T-helper 2 cell treated with Interferon-gamma antibody and Interleukin-4, amounts not matched to agents 5 μg/mL and 100 μg/mL, for 36 hours (primary cell): ENCODE measurements at regions not wholly inside any gene's neighbourhood (a gene's known extent, or its start where the extent isn't known, plus 50 kb on each side); places are given as distances from the start of the nearest gene placed in this dataset.

Source experiments
- DNase-seq: peaks from one replicate; pipeline ENCODE4 v3.0.0; 2021; ENCODE audit warnings: low spot score
- H3K27ac Mint-ChIP-seq: one replicate; pipeline ENCODE4 v1.8.0; 2021; ENCODE audit warnings: mild to moderate bottlenecking, mixed read lengths
- H3K27me3 Mint-ChIP-seq: one replicate; pipeline ENCODE4 v1.8.0; 2021; ENCODE audit warnings: low read depth, mixed read lengths
- H3K36me3 Mint-ChIP-seq: one replicate; pipeline ENCODE4 v1.8.0; 2021; ENCODE audit warnings: low read depth, mixed read lengths
- H3K4me1 Mint-ChIP-seq: one replicate; pipeline ENCODE4 v1.8.0; 2021; ENCODE audit warnings: low read depth, mixed read lengths
- H3K4me3 Mint-ChIP-seq: one replicate; pipeline ENCODE4 v1.8.0; 2022; ENCODE audit warnings: mild to moderate bottlenecking, moderate library complexity, mixed read lengths
- H3K9me3 Mint-ChIP-seq: one replicate; pipeline ENCODE4 v1.8.0; 2021; ENCODE audit warnings: mixed read lengths

DNA sequence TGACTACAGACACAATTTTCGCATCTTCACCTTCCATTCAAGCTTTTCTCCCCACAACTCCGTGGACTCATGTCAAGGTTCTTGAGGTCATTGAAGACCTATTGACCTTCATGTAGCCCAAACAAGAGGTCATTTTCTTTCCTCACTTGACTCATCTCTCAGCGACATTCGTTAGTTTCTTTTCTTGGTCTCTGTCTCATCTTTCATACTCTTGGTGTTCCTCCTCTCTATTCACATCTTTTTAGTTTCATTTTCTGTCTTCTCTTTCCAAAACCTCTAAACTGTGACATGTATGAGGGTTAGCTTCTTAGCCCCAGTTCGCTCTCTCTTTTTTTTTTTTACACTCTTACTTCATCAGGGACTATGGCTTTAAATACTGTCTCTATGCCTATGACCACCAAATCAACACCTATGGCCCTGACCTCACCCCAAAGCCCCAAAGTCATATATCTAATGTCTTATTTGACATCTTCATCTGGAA is 128.6 kb upstream of the BACH2 start:
- peak overlapping the region; percentile 90 for H3K27ac Mint-ChIP-seq
- H3K4me3 Mint-ChIP-seq = peak overlapping the region; percentile 73
- H3K9me3 Mint-ChIP-seq = peaks cover 31% of the 10 kb centered on the region
- H3K4me1 Mint-ChIP-seq = peaks cover 23% of the 10 kb centered on the region
- peak; percentile 49 for DNase-seq
- H3K36me3 Mint-ChIP-seq = peaks cover 14% of the 10 kb centered on the region
- H3K27me3 Mint-ChIP-seq = no peaks in the 10 kb centered on the region

DNA sequence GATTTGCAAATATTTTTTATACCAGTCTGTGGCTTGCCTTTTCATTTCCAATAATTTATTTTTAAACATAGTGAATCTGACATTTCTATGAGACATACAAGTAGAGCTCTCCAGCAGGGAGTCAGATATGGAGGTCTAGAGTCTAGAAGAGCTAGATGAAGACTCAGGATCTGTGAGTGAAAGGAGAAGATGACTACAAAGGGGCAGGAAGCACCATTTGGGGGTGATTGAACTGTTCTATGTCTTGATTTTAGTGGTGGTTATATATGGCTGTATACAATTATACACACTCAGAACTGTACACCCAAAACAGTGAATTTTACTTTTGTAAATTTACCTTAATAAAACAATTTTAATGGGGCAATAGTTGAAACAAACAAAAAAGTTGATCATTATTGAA is 127.9 kb upstream of the BACH2 start:
- peak overlapping the region; percentile 35 for H3K4me3 Mint-ChIP-seq
- peaks cover 14% of the 10 kb centered on the region for H3K36me3 Mint-ChIP-seq
- peak overlapping the region; percentile 77 for H3K27ac Mint-ChIP-seq
- H3K9me3 Mint-ChIP-seq = peaks cover 25% of the 10 kb centered on the region
- no peaks in the 10 kb centered on the region for H3K27me3 Mint-ChIP-seq
- H3K4me1 Mint-ChIP-seq = peaks cover 23% of the 10 kb centered on the region
- DNase-seq = no peak

DNA sequence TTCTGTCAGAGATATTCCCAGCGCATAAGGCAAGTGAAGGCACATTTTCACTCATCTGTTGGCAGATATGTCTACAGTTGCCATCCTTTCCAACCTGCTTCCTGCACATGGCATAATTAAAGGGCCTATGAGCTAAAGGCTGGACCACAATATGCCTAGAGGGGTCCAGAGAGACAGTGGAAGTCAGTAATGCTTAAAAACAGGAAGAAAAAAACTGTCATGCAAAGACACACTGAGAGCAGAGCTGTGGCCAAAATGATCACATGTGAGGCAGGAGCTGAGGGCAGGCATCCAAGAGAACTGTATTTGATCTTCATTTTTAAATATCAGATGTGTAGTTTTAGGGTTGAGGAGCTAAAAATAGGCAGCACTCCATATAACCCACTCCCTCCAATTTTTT is 125.0 kb upstream of the BACH2 start:
- Mint-ChIP-seq H3K4me3 (no peak overlapping the region), H3K9me3 (peaks cover 5% of the 10 kb centered on the region), H3K4me1 (peaks cover 38% of the 10 kb centered on the region)

DNA sequence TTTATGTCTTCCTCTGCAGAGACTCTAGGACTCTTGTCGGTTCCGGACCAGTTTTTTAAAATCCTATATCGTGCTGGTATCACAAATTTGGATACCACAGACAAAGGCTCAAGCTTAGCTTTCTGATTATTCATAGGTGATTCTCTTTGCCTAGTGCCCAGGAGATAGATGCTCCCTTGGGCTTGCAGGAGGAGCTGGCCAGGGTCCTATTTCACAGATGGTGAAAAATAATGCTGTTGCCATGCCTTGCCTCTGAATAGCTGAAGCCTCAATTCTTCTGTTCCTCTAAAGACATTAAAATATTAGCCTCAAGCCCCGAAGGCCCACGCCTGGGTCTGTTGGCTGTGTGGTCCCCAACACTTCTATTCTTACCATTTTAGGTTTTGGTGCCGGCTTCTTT is 123.9 kb upstream of the BACH2 start:
- H3K27me3 Mint-ChIP-seq = no peaks in the 10 kb centered on the region
- H3K27ac Mint-ChIP-seq = no peak overlapping the region
- H3K9me3 Mint-ChIP-seq = peaks cover 5% of the 10 kb centered on the region
- peaks cover 7% of the 10 kb centered on the region for H3K36me3 Mint-ChIP-seq
- peaks cover 38% of the 10 kb centered on the region for H3K4me1 Mint-ChIP-seq
- DNase-seq = no peak
- no peak overlapping the region for H3K4me3 Mint-ChIP-seq

More for the DNA sequence above, 125.0 kb upstream of the BACH2 start:
- Mint-ChIP-seq H3K27me3 (no peaks in the 10 kb centered on the region), H3K27ac (peak overlapping the region; percentile 19), H3K36me3 (peaks cover 7% of the 10 kb centered on the region)
- no peak for DNase-seq

DNA sequence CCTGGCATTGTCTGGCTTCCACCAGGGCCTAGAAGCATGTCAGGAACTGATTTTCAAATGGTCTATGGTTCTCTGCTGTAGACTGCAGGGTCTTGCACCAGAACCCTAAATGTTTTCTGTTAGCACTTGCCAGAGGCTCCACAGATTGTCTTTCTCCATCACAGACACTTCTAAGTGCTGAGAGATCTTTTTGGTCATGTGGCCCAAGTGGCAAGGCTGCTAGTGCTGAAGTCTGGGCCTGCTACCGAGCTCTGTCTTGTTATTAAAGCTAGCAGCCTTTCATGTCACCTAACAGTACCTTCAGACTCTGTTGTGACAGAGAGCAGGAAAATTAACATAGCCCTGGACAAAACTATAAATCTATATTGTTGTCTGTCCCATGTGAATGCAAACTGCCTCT is 120.7 kb upstream of the BACH2 start:
- H3K27me3 Mint-ChIP-seq = peaks cover 2% of the 10 kb centered on the region
- peaks cover 4% of the 10 kb centered on the region for H3K36me3 Mint-ChIP-seq
- H3K4me3 Mint-ChIP-seq = no peak overlapping the region
- H3K4me1 Mint-ChIP-seq = peaks cover 52% of the 10 kb centered on the region
- H3K9me3 Mint-ChIP-seq = no peaks in the 10 kb centered on the region
- DNase-seq = no peak
- no peak overlapping the region for H3K27ac Mint-ChIP-seq

DNA sequence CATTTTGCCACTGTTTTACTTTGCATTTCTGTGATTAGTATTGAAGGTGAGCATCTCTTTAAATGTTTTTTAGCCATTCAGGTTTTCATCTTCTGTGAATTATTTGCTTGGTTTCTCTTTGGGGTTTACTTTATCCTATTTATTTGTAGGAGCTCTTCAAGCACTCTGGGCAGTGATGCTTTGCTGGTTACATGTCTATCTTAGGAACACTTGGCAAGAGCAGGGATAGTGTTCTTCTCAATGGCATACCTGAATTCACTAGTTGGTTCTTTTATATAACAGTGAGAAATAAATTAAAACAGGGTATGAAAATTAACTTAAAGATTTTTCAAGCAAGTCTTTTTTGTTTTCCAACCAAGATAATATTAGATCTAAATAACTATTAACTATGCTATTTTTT is 119.7 kb upstream of the BACH2 start:
- Mint-ChIP-seq H3K27ac (no peak overlapping the region), H3K4me1 (peaks cover 57% of the 10 kb centered on the region), H3K27me3 (peaks cover 2% of the 10 kb centered on the region), H3K4me3 (no peak overlapping the region), H3K36me3 (peaks cover 4% of the 10 kb centered on the region), H3K9me3 (no peaks in the 10 kb centered on the region)
- no peak for DNase-seq

DNA sequence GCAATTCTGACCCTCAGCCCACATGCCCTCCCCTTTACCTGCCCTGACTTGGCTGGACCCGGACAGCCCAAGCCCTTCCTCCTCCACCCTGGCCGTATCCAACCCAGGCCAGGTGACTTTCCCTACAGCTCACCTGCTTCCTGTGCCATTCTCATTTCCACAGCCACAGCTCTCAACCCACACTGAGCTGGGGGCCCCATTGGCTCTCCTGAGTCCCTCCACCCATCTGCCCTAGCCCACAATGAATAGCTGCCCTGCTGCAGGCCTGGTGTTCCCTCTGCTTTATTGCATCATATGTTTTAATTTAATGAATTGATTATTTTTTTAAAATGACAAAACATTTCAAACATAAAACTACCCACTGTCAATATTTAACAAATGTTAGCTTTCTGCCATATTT is 118.5 kb upstream of the BACH2 start:
- peaks cover 4% of the 10 kb centered on the region for H3K36me3 Mint-ChIP-seq
- no peaks in the 10 kb centered on the region for H3K9me3 Mint-ChIP-seq
- no peak for DNase-seq
- H3K27ac Mint-ChIP-seq = peak overlapping the region; percentile 60
- H3K4me1 Mint-ChIP-seq = peaks cover 65% of the 10 kb centered on the region
- H3K27me3 Mint-ChIP-seq = peaks cover 2% of the 10 kb centered on the region
- H3K4me3 Mint-ChIP-seq = peak overlapping the region; percentile 37

DNA sequence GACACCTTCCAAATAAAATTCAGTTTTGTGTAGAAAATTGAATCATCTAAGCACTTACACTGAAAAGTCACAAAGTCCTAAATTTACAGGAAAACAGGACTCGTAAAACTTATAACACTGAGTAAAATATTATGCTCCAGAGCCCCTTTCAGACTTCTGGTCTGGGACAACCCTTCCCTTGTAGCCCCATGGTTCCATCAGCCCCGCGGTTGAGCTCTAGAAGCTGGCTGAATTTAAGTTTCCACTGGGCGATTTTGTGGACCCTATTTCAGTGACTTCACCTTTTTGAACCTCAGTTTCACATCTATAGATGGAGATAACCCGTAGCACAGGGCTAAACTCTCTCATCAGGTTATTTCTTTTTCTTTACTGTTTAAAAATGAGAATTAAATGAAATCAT is 117.7 kb upstream of the BACH2 start:
- Mint-ChIP-seq H3K4me3 (peak overlapping the region; percentile 78), H3K27ac (peak overlapping the region; percentile 98), H3K36me3 (peaks cover 4% of the 10 kb centered on the region), H3K9me3 (no peaks in the 10 kb centered on the region), H3K4me1 (peaks cover 70% of the 10 kb centered on the region), H3K27me3 (peaks cover 2% of the 10 kb centered on the region)
- no peak for DNase-seq

DNA sequence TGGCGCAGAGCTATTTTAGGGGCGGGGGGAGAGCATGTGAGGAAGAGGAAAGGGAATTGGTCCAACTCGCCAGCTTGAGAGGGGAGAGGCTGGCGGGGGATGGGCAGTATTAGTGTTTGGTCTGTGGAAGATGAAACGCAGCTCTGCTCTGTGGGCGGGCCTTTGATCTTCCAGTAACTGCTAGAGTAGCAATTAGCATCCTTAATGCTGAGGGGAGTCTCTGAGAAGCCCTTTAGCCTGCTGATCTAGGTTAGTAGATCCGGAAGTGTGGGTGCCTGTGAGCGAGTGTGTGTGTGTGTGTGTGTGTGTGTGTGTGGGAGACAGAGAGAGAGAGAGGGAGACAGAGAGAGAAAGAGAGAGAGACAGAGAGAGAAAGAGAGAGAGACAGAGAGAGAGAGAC is 117.2 kb upstream of the BACH2 start:
- H3K36me3 Mint-ChIP-seq = peaks cover 4% of the 10 kb centered on the region
- peak overlapping the region; percentile 78 for H3K4me3 Mint-ChIP-seq
- H3K27me3 Mint-ChIP-seq = peaks cover 2% of the 10 kb centered on the region
- no peaks in the 10 kb centered on the region for H3K9me3 Mint-ChIP-seq
- peak overlapping the region; percentile 98 for H3K27ac Mint-ChIP-seq
- DNase-seq = peak; percentile 77
- H3K4me1 Mint-ChIP-seq = peaks cover 73% of the 10 kb centered on the region

DNA sequence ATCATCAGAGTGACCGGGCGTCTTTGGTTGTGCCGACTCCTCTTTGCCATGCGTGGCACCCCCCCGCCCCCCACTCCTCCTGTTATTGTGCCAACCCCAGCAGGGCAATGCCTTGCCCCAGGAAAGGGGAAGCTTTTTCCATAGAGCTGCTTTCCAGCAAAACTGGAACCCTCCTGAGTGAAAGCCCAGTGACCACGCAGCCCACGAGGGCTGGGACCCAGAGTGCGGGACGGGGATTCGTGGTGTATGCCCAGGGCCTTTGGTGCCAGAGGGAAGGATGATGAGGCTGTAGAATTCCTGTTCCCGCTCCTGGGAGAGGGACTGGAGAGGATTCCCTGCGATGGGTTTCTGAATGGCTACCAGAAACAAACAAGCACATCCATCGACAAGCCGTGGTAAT is 116.8 kb upstream of the BACH2 start:
- no peak for DNase-seq
- peak overlapping the region; percentile 78 for H3K4me3 Mint-ChIP-seq
- H3K36me3 Mint-ChIP-seq = peaks cover 4% of the 10 kb centered on the region
- peak overlapping the region; percentile 98 for H3K27ac Mint-ChIP-seq
- no peaks in the 10 kb centered on the region for H3K9me3 Mint-ChIP-seq
- peaks cover 2% of the 10 kb centered on the region for H3K27me3 Mint-ChIP-seq
- peaks cover 72% of the 10 kb centered on the region for H3K4me1 Mint-ChIP-seq

DNA sequence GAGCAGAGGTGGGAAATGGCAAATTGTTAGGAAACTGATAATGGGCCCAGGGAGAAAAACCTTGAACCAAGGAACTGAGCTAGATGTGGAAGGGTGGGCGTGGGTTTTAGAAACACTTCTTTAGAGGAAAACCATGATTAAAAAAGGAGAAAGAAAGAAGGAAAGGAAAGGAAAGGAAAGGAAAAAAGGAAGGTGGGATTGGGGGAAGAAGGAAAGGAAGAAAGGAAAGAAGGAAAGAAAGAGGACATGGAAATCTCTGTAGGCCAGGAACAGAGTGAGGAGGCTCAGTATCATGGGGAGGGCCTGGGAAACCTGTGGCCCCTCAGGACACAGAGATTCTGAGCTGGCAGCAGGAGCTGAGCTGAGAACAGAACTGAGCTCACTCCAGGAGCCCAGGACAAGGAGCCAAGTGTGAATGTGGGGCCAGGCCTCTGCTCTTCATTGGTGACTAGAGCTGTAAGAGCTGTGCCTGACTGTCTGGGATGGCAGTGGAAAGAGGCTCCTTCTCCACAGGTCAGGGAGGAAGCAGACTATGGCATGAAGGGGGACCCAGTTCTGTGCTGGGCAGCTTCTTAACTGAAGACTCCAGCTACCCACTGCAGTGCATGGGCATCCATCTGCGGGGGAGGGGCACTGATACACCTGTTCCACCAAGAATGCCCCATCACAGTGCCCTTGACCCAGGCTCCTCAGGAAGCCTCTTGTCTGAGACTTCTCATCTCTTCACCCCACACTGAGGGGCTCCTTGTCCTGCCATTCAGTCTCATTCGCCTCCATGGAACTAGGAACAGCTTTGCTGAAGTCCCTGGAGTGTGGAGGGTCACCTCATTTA is 116.1 kb upstream of the BACH2 start:
- H3K4me1 Mint-ChIP-seq = peaks cover 69% of the 10 kb centered on the region
- H3K4me3 Mint-ChIP-seq = peak overlapping the region; percentile 35
- H3K27ac Mint-ChIP-seq = peak overlapping the region; percentile 98
- no peak for DNase-seq
- H3K36me3 Mint-ChIP-seq = peaks cover 4% of the 10 kb centered on the region
- peaks cover 2% of the 10 kb centered on the region for H3K27me3 Mint-ChIP-seq
- H3K9me3 Mint-ChIP-seq = no peaks in the 10 kb centered on the region

DNA sequence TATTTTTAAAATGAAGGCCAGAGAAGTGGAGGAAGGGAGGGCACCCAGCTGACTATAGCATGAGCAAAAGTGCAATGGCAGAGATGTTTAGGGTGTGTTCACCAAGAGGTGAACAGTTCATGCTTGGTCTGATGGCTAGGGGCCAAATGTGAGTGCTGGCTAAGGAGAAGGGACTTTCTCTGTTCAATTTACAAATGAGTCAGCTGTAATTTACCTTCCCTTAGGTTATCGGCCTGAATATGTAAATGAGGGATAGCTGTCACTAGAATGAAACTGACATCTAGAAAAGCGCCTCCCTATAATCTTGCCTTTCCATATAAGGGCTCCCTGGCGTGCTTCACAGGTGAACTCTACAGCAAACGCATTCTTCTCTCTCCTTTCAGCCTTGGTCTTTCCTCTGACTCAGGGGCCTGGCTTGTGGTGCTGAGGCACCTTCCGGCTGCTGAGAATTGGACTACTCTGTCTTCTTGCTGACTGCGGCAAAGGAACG is 114.7 kb upstream of the BACH2 start:
- H3K4me1 Mint-ChIP-seq = peaks cover 69% of the 10 kb centered on the region
- peak; percentile 79 for DNase-seq
- peak overlapping the region; percentile 98 for H3K27ac Mint-ChIP-seq
- H3K36me3 Mint-ChIP-seq = peaks cover 2% of the 10 kb centered on the region
- H3K4me3 Mint-ChIP-seq = peak overlapping the region; percentile 18
- peaks cover 2% of the 10 kb centered on the region for H3K27me3 Mint-ChIP-seq
- H3K9me3 Mint-ChIP-seq = no peaks in the 10 kb centered on the region

DNA sequence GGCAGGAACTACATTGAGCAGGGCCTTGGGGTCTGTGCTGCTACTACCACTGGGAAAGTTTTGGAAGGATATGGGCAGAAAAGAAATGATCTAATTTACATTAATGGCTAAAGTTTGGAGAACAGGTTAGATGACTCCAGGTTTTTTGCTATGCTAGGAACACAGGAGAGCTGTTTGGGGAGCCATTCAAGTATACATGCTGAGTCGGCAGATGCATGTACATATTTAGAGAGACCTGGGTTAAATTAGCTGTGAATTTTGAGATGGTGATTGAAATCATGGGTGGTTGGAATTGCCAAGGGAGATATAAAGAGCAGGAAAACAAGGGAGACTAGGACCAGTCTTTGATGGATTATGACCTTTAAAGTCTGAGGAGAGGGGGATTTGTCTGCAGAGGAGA is 113.1 kb upstream of the BACH2 start:
- peaks cover 2% of the 10 kb centered on the region for H3K36me3 Mint-ChIP-seq
- H3K9me3 Mint-ChIP-seq = no peaks in the 10 kb centered on the region
- no peak for DNase-seq
- peak overlapping the region; percentile 43 for H3K27ac Mint-ChIP-seq
- H3K4me3 Mint-ChIP-seq = no peak overlapping the region
- H3K27me3 Mint-ChIP-seq = peaks cover 2% of the 10 kb centered on the region
- peaks cover 71% of the 10 kb centered on the region for H3K4me1 Mint-ChIP-seq

DNA sequence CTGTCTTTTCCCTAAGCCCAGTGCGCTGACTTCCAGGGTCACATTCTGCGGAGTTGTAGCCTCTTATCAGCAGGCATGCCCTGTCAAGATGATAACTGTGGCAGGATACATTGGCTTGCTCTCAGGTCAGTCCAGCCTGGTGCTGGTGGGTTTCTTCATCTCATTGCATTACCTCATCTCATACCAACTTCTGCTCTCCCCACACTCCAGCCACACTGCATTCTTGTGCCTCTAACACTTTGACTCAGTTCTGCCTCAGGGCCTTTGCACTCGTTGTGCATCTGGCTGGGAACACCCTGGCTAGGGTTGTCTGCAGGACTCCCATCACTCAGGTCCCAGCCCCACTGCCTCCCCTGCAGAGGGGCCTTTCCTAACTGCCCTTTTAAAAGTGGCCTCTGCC is 110.3 kb upstream of the BACH2 start:
- Mint-ChIP-seq H3K4me1 (peaks cover 67% of the 10 kb centered on the region), H3K27me3 (no peaks in the 10 kb centered on the region), H3K27ac (peak overlapping the region; percentile 12), H3K9me3 (no peaks in the 10 kb centered on the region), H3K36me3 (no peaks in the 10 kb centered on the region), H3K4me3 (no peak overlapping the region)
- no peak for DNase-seq
